ENCODE measurements at regions not wholly inside any gene's neighbourhood (a gene's known extent, or its start where the extent isn't known, plus 50 kb on each side); places are given as distances from the start of the nearest gene placed in this dataset.

- no peak for DNase-seq (ENCODE audit: low read depth)
Observed at GRCh38 chr17:77364941-77365583, 224.3 kb downstream of the SEC14L1 start.

- no peak for DNase-seq (ENCODE audit: low read depth)
Observed at GRCh38 chr17:77365584-77366186, 224.9 kb downstream of the SEC14L1 start.

GRCh38 chr17:77366206-77366557 is 225.4 kb downstream of the SEC14L1 start:
- DNase-seq (ENCODE audit: low read depth): no peak

- no peak for DNase-seq (ENCODE audit: low read depth)
Observed at GRCh38 chr17:77366558-77367245, 225.9 kb downstream of the SEC14L1 start.

- DNase-seq (ENCODE audit: low read depth): no peak
Observed at GRCh38 chr17:77369544-77369971, 228.8 kb downstream of the SEC14L1 start.

GRCh38 chr17:77370586-77370985 is 229.8 kb downstream of the SEC14L1 start:
- DNase-seq (ENCODE audit: low read depth): no peak

- DNase-seq (ENCODE audit: low read depth): no peak
Observed at GRCh38 chr17:77371117-77371887, 230.5 kb downstream of the SEC14L1 start.

- DNase-seq (ENCODE audit: low read depth): no peak
Observed at GRCh38 chr17:77371888-77372443, 231.2 kb downstream of the SEC14L1 start.

- peak; percentile 47 for DNase-seq (ENCODE audit: low read depth)
Observed at GRCh38 chr17:77372444-77373298, 231.9 kb downstream of the SEC14L1 start.

- no peak for DNase-seq (ENCODE audit: low read depth)
Observed at GRCh38 chr17:77373299-77374169, 232.8 kb downstream of the SEC14L1 start.

- DNase-seq (ENCODE audit: low read depth): peak; percentile 57
Observed at GRCh38 chr17:77374170-77374936, 233.6 kb downstream of the SEC14L1 start.

GRCh38 chr17:77375108-77375916 is 234.5 kb downstream of the SEC14L1 start:
- no peak for DNase-seq (ENCODE audit: low read depth)

GRCh38 chr17:77375917-77376651 is 235.3 kb downstream of the SEC14L1 start:
- DNase-seq (ENCODE audit: low read depth): peak; percentile 54

GRCh38 chr17:77376795-77377709 is 236.3 kb downstream of the SEC14L1 start:
- no peak for DNase-seq (ENCODE audit: low read depth)

- no peak for DNase-seq (ENCODE audit: low read depth)
Observed at GRCh38 chr17:77377710-77378235, 237.0 kb downstream of the SEC14L1 start.

- no peak for DNase-seq (ENCODE audit: low read depth)
Observed at GRCh38 chr17:77378318-77379064, 237.7 kb downstream of the SEC14L1 start.
